ENCODE measurements at regions not wholly inside any gene's neighbourhood (a gene's known extent, or its start where the extent isn't known, plus 50 kb on each side); places are given as distances from the start of the nearest gene placed in this dataset.

GRCh38 chr4:58138786-58139668, 1028.8 kb upstream of the IGFBP7 start:
- DNase-seq (ENCODE audit: low read depth): no peak
- TF ChIP-seq CTCF (IDR thresholded peaks at IDR 0.05; ENCODE audit: control insufficient read depth, extremely low read depth, insufficient read depth): no peak
- H3K4me3 ChIP-seq (ENCODE audit: low read depth, low read length): no peak overlapping the region

GRCh38 chr4:58136604-58137003, 1026.4 kb upstream of the IGFBP7 start:
- no peak for TF ChIP-seq CTCF (IDR thresholded peaks at IDR 0.05; ENCODE audit: control insufficient read depth, extremely low read depth, insufficient read depth)
- H3K4me3 ChIP-seq (ENCODE audit: low read depth, low read length): no peak overlapping the region
- no peak for DNase-seq (ENCODE audit: low read depth)

- DNase-seq (ENCODE audit: low read depth): no peak
- no peak for TF ChIP-seq CTCF (IDR thresholded peaks at IDR 0.05; ENCODE audit: control insufficient read depth, extremely low read depth, insufficient read depth)
- H3K4me3 ChIP-seq (ENCODE audit: low read depth, low read length): no peak overlapping the region
These were observed 1017.5 kb upstream of the IGFBP7 start for GRCh38 chr4:58127680-58128079.

- H3K4me3 ChIP-seq (ENCODE audit: low read depth, low read length): no peak overlapping the region
- DNase-seq (ENCODE audit: low read depth): no peak
- TF ChIP-seq CTCF (IDR thresholded peaks at IDR 0.05; ENCODE audit: control insufficient read depth, extremely low read depth, insufficient read depth): no peak
These were observed 1009.1 kb upstream of the IGFBP7 start for GRCh38 chr4:58119298-58119697.

GRCh38 chr4:58113126-58113525, 1002.9 kb upstream of the IGFBP7 start:
- no peak for TF ChIP-seq CTCF (IDR thresholded peaks at IDR 0.05; ENCODE audit: control insufficient read depth, extremely low read depth, insufficient read depth)
- no peak for DNase-seq (ENCODE audit: low read depth)
- H3K4me3 ChIP-seq (ENCODE audit: low read depth, low read length): no peak overlapping the region

GRCh38 chr4:58111818-58112217, 1001.6 kb upstream of the IGFBP7 start:
- no peak for TF ChIP-seq CTCF (IDR thresholded peaks at IDR 0.05; ENCODE audit: control insufficient read depth, extremely low read depth, insufficient read depth)
- H3K4me3 ChIP-seq (ENCODE audit: low read depth, low read length): no peak overlapping the region
- DNase-seq (ENCODE audit: low read depth): no peak

GRCh38 chr4:58093352-58093751, 983.2 kb upstream of the IGFBP7 start:
- no peak for TF ChIP-seq CTCF (IDR thresholded peaks at IDR 0.05; ENCODE audit: control insufficient read depth, extremely low read depth, insufficient read depth)
- no peak for DNase-seq (ENCODE audit: low read depth)
- no peak overlapping the region for H3K4me3 ChIP-seq (ENCODE audit: low read depth, low read length)

All from LNCaP clone FGC (cell line).